DMS53 treated with DMSO at 0.1 percent for 48 hours (cell line): ENCODE measurements at regions not wholly inside any gene's neighbourhood (a gene's known extent, or its start where the extent isn't known, plus 50 kb on each side); places are given as distances from the start of the nearest gene placed in this dataset.

Experiments used
- DNase-seq: peaks from one replicate; lab custom pipeline; 2025; ENCODE audit not compliant: unreplicated experiment; lab: John Stamatoyannopoulos, UW

GRCh38 chr3:19093084-19093483 lies 55.2 kb upstream of the KCNH8 start:
- no peak for DNase-seq

DNA sequence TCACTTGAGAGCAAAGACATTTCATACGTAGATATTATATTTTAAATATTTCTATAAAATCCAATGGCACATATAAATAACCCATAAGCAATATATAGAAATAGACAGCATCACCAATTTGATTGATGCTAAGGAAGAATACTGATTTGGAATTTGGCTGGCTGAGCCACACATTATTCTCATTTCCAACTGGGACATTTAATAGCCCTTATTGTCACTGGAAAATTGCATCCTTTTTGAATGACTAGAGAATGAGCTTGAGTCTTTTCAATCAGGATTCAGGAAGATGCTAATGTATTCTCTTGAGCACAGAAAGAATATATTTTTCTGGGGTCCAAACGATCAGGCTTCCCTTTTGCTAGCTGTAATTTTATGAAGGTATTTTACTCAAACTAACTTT lies 70.9 kb upstream of the KCNH8 start:
- no peak for DNase-seq

DNA sequence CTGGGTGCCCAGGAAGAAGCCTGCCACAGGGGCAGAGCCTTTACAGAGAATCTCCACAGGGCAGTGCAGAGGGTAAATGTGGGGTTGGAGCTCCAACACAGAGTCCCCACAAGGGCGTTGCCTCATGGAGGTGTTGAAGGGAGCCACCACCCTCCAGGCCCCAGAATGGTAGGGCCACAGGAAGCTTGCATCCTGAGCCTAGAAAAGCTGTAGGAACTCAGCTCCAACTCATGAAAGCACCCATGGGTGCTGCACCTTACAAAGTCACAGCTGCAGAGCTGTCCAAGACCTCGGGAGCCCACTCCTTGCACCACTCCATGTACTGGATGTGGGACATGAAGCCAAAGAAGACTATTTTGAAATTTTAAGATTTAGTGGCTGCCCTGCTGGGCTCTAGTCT lies 73.3 kb upstream of the KCNH8 start:
- DNase-seq = no peak

DNA sequence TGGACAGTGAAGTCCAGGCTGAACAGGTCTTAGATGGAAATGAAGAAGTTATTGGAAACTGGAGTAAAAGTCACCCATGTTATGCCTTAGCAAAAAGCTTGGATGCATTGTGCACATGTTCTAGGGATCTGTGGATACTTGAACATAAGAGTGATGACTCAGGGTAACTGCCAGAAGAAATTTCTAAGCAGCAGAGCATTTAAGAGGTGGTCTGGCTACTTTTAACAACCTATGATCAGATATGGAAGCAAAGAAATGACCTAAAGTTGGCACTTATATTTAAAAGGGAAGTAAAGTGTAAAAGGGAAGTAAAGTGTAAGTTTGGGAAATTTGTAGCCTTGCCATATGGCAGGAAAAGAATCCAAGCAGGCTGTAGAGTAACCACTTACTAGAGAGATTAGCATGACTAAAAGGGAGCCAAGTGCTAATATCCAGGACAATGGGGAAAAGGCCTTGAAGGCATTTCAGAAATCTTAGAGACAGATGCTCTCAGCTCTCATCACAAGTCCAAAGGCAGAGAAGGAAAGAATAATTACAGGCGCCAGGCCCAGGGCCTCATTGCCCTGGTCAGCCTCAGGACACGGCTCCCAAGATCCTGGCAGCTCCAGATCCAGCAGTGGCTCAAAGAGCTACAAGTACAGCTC lies 73.9 kb upstream of the KCNH8 start:
- DNase-seq = no peak

DNA sequence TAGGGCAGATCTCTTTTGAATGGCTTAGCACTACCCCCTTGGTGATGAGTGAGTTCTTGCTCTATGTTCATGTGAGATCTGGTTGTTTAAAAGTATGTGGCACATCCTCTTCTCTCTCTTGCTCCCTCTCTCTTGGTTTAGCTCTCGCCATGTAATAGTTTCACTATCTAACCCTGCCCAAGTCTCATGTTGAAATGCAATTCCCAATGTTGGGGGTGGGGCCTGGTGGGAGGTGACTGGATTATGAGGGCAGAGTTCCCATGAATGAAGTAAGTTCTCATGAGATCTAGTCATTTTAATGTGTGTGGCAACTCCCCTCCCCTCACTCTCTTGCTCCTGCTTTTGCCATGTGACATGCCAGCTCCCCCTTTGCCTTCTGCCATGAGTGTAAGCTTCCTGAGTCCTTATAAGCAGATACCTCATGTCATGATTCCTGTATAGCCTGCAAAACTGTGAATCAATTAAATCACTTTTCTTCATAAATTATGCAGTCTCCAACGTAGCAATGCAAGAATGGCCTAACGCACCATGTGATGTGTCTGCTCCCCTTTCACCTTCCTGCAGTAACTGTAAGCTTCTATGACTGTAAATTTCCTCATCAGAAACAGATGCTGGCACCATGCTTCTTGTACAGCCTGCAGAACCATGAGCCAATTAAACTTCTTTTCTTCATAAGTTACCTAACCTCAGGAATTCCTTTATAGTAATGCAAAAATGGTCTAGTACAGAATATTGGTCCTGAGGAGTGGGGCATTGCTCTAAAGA lies 74.8 kb upstream of the KCNH8 start:
- DNase-seq = no peak

DNA sequence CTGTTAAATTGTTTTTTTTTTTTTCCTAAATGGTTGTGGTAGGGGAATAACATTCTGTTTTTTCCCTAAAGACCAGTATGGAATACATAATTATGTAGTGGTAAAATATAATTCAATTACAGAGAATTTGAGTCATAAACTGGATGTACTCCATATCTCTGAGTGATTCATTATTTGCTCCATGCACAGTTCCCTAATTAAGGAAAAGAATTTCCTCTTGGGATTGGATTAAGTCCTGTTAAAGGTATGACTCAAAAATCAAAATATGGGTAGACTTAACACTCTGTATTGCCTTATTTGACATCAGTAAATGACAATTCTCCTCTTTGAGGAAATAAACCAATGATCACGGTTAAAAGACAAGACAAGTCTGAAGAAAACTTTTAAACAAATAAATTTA lies 78.0 kb upstream of the KCNH8 start:
- no peak for DNase-seq

- DNase-seq = no peak
Observed at GRCh38 chr3:19065027-19065426, 83.3 kb upstream of the KCNH8 start.

DNA sequence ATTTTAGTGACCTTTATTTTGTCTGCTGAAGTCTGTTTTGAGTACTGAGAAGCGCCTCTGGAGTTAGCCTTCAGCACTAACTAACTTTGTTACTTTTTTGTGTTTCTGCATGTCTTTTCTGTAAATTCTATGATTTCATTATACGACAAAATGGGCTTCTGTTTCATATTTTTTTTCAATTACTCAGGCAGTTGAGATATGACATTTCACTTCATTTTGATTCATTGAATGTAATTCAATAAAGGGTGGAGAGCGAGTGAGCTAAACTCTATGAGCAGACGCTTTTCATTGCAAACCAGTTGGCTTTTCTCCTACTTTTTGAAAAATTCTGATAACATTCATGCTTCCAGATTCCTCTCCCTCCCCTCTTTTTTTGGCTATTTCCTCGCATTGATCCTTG lies 84.4 kb upstream of the KCNH8 start:
- DNase-seq = no peak

- no peak for DNase-seq
Observed at GRCh38 chr3:19060404-19060803, 87.9 kb upstream of the KCNH8 start.

- no peak for DNase-seq
Observed at GRCh38 chr3:19052874-19053273, 95.4 kb upstream of the KCNH8 start.

DNA sequence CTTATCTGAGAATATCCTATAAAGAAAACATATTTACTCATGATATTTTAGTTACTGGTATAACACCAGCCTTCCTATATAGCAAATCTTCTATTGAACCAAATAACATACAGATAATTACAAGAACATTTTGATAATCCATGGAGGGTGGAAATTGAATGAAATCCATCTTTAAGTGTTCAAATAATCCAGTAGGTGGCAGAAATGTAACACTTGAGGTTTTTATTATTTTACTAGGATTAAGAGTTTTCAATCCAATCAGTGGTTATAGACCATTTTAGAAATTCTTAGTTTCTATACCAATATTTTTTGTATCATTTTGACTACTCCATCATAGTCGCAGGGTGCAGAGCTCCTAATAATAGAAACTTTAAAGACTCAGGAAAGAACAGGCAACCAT lies 101.9 kb upstream of the KCNH8 start:
- no peak for DNase-seq

GRCh38 chr3:19030522-19030839 lies 117.8 kb upstream of the KCNH8 start:
- no peak for DNase-seq

DNA sequence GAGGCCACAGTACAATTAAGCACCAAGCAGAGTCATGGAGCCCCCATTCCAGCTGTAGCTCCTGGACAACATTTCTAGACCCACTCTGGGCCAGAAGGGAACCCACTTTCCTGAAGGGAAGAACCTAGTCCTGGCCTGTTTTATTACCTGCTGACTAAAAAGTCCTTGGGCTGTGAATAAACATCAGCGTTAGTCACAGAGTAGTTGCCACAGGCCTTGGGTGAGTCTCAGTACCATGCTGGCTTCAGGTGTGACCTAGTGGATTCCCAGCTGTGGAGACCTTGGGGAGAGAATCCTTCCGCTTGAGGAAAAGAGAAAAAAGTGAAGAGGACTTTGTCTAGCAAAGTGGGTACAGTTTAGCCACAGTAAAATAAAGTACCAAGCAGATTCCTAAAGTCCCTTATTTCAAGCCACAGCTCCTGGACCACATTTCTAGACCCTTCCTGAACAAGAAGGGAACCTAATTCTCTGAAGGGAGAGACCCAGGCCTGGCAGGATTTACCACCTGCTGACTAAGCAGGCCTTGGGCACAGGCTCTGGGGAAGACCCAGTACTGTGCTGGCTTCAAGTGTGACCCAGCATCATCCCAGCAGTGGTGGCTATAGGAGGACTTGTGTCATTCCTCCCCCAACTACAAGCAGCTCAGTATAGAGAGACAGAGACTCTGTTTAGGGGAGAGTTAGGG lies 118.3 kb upstream of the KCNH8 start:
- DNase-seq = no peak

DNA sequence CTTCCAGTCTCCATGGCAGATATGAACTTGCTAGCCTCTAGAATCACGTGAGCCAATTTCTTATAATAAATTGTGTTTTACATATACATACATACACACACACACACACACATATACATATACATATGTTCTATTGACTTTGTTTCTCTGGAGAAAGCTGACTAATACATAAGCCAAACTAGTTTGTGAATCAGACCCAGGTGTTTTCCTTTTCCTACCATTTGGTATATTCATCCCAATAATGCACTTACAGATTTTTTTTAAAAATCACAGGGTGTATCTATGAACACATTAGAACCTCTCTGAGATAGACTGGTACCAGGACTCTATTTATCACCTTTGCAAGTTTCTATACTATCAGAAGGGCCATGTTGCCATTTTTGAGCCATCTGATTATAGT lies 122.9 kb upstream of the KCNH8 start:
- DNase-seq = no peak

- no peak for DNase-seq
Observed at GRCh38 chr3:19022546-19022945, 125.8 kb upstream of the KCNH8 start.

GRCh38 chr3:19016851-19017250 lies 131.5 kb upstream of the KCNH8 start:
- no peak for DNase-seq

DNA sequence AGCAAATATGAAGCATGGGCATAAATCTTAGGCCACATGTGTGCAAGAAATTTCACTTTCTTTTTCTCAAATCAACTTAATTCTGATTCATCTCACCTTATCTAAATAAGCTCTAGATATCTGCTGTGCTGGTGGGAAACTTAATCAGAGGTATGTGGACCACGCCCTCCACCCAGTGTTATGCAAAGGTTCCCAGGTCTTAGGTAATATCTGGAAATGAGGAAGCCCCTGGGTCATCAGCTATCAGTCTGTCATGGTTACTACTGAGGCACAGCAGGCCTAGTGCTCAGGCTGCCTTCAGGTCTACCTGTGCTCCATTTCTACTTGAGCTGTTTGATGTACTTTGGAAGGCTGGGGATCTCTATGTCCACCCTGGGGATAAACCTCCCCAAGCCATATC lies 134.4 kb upstream of the KCNH8 start:
- no peak for DNase-seq

- DNase-seq = no peak
Observed at GRCh38 chr3:19012846-19013245, 135.5 kb upstream of the KCNH8 start.

DNA sequence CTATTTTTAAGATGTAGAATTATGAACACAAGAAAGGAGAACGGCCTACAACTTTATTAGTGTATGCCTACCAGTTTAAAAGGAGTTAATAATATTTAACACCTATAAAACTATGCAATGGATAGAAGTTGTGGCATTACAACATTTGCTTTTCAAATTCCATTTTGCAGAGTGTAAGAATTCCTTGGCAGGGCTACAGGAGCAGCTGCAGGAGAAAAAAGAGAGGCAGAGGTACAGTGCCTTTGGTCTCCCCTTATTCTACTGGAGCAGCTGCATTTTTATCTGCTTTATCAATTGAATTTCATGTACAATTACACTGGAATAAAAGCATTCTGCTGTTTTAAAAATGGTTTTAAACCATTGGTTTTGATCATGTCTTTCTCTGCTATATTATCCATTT lies 145.7 kb upstream of the KCNH8 start:
- DNase-seq = no peak

- DNase-seq = no peak
Observed at GRCh38 chr3:18998069-18998468, 150.2 kb upstream of the KCNH8 start.

DNA sequence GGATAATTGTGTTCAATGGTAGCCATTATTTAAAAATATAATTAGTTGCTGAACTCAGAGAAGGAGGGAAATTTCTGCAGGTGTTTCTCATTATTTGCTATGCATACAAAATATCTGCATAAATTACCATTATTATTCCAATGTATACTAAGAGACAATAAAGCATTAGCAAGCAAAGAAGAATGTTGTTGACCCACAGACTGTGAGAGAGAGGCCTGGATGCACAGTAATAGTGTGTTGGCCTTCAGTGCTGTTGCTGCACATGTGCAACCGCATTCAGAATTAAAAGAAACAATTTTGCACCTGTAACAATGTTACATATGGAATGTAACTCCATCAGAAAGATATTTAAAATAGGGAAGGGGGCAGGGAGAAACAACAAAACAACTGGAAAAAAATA lies 155.6 kb upstream of the KCNH8 start:
- no peak for DNase-seq

DNA sequence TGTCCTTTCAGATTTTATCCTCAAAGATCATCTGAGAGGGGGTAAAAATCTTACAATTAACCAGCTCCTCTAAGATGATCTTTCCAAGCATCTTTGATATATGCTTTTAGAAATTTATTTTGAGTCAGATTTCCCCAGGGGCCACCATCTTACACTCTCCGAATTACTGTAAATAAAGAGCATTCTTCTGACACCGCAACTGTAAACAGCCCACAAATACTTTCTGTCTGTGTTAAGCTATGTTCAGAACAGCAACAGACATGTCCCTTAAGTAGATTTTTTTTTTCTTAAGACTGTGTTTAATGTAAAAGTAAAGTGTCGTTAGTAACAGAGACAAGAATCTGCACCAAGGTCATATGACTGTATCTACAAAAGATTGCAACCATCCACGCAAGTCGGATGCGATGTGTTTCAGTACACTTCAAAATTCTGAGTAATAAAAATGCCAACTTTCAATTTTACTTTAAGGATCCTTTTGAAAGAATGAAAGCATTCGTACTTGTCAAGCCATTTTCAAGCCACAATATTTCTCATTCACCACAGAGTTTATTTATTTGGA lies 159.0 kb upstream of the KCNH8 start:
- no peak for DNase-seq
